HG03025 (cell line): ENCODE measurements at regions not wholly inside any gene's neighbourhood (a gene's known extent, or its start where the extent isn't known, plus 50 kb on each side); places are given as distances from the start of the nearest gene placed in this dataset.

Experiments used
- ATAC-seq: cut with Tn5 transposase; IDR thresholded peaks from one replicate; pipeline ENCODE4 v1.9.1; 2021; ENCODE audit warnings: mild to moderate bottlenecking, moderate library complexity; ENCODE audit not compliant: unreplicated experiment, low FRiP score

DNA sequence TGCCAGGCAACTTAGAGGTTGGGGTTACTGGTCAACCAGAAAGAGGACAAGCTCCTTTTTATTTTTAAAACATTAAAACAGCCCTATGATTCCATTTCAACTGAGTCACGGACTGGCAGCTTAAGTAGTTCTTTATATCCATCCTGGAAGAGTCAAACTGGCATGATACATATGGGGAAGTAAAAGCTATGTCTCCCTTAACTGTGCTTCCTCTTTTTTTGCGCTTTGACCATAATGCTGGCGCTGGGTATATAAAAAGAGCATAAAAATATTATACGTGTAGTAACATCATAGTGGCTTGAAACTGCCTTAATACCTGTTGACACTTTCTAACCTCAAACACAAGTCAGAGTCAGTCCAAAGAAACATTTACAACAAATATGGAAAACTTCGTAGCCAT, 274.4 kb downstream of the CSNK1G3 start:
- no peak for ATAC-seq

DNA sequence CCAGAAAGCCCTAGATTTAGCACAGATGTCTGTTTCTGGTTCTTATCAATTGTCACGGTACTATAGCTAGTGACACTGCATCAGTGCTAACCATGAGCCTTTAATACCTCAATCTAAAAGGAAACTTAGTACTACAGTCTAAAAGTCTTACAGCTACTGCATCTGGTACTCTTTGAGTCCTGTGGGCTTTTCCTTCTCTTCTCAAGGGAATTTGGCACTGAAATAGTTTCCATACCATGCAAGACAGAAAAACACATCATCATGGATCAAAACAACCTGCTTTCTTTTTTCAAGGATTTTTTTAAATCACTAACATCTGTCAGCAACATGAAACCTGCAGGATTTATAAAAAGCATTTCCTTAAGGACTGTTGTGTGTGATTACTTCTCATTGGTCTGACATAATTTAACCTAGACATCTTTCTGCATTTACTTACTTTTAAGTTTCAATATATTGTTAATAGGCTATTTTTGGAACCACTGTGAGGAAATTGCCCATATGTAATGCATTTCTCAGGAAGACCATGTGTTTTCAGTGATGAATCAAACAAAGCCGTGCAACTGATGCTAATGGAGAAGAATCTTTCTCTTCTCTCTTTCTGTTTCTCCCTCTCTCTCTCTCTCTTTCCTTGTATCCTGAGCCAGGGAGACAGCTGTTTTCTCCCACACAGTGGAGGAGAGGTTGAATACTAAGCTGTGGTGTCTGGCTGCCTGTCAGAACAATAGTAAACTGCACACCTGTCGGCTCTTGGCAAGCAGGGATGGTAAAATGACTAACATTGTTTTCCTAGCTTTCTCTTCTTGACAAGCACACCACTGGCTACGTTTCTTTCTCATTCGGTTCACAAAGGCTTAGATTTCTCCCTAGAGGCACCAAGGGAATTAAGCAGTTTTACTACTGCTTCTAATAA, 273.4 kb downstream of the CSNK1G3 start:
- no peak for ATAC-seq

DNA sequence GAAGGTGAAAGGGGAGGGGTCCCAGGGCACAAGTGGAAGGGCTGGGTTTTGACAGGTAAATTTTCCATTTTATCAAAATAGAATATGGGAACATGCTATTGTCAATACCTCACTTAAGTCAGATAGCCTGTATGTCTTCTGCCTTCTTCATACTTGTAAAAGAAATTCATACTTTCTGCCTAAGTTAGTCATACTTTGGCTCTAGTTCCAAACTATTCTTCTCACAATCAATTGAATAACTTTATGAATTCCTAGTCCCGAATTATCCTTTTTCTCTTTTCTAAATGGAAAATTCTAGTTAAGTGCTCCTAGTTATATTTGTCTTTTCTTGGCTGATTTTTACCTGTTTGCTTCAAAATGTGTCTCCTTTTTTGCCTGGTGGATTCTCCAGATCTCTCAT, 271.4 kb downstream of the CSNK1G3 start:
- ATAC-seq: no peak

DNA sequence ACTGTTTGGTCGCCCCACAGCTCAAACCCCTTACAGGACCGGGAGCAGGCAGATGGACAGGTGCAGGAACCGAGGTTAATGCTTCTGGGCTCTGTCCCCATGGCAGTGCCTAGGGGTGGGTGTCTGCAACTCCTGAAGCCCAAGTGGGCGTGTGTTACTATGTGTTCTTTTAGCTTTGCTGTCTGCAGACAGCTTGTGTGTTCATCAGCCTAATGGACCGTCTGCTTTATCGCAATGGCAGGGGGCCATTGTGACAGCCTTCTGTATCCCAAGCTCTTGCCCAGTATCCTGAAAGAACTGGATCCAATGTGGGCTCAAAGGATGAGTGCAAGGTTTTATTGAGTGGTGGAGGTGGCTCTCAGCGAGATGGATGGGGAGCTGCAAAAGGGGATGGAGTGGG, 266.7 kb downstream of the CSNK1G3 start:
- ATAC-seq: no peak

DNA sequence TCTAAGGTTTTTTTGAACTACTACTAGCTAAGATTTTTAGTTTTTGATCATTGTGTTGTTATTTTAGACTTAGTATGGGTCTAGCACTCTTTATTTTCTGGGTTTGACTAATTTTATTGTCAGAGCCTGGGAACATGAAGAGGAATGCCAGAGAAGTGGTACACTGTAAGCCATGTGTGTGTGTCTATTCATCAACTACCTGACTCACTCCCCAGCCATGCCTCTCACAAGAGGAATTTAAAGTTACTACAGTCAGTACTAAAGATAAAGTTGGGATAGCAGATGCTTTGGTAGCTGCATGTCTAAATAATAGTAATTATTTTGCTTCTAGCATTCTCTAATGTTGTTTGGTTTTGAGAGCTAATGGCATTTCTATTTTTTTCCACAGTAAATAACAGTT, 264.8 kb downstream of the CSNK1G3 start:
- ATAC-seq: no peak

DNA sequence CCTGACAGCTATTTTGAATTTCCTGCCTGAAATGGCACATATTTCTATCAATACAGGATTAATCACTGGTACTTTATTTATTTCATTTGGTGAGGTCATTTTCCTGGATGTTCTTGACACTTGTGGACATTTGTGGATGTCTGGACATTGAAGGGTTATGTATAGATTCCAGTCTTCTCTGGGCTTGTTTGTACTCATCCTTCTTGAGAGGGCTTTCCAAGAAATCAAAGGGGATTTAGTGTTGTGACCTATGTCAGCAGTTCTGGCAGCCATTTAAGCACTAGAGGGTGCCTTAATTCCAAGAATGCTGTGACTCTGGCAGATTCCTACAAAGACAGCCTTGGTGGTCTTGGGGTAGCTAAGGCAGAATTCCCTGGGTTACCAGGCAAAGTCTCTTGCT, 259.7 kb downstream of the CSNK1G3 start:
- no peak for ATAC-seq

DNA sequence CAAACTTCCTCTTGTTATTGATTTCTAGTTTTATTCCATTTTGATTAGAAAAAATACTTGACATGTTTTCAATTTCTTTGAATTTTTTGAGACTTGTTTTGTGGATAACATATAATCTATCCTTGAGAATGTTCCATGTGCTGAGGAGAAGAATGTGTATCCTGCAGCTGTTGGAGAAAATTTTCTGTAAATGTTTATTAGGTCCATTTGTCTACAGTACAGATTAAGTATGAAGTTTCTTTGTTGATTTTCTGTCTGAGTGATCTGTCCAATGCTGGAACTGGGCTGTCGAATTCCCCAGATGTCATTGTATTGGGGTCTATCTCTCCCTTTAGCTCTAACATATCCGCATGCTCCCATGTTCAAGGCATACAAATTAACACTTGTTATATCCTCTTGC, 251.2 kb downstream of the CSNK1G3 start:
- ATAC-seq: no peak

DNA sequence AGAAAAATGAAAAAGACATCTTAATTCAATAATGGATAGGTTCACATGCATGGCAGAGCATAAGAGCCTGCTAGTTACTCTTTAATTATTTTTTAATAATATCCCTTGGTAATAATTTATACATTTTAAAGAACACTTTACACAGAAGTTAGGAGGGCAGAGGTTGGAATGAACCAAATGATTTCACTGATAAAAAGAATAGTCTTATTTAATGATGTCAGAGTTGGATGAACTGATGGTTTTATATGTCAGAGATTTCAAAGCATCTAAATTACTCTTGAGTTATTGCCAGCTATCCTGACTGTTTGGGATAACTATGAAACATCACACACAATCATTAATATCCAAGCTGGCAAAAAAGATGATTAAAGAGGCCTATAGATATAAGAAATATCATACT, 244.8 kb downstream of the CSNK1G3 start:
- no peak for ATAC-seq

DNA sequence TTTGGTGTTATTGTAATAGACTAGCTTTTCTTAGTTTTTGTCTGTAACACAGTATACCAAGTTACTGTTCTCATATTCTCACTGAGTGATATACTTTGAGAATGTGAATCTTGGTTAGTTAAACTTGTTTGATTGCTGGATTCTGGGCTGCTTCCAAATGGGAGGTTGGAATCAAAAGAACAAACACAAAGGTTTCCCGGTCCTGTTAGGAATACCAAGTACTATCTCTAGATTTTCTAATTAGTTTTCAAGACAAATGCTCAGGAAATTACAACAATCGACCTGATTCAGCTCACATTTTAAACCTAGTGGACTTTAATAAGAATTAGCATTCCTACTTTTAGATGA, 244.3 kb downstream of the CSNK1G3 start:
- ATAC-seq: no peak

DNA sequence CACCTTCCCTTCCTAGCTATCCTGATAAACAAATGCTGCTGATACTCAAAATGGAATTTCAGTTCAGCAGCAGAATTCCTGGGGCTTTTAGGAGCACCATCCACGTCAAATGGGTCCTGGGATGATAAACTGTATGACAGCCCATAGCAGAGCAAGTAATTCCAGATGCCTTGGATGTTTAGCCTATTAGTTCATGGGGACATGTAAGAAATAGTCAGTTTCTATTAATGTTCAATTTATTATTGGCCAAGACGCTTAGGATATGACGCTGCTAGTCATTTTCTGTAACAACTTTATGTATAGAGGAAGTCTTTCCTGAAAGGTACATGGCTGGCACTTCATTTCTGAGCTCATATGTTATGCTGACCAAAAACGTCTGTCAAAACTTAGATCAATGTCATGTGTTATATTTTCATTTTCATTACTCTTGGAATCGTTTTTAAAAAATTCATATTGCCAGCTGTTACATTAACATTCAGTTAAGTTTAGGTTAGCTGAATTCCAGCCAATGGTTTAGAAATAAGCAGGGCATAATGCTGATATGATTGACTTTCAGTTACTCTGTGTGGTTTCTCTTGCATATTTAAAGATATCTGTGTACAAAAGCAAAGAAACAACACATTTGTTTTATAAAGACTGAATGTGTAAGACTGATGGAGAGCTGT, 243.8 kb downstream of the CSNK1G3 start:
- no peak for ATAC-seq

DNA sequence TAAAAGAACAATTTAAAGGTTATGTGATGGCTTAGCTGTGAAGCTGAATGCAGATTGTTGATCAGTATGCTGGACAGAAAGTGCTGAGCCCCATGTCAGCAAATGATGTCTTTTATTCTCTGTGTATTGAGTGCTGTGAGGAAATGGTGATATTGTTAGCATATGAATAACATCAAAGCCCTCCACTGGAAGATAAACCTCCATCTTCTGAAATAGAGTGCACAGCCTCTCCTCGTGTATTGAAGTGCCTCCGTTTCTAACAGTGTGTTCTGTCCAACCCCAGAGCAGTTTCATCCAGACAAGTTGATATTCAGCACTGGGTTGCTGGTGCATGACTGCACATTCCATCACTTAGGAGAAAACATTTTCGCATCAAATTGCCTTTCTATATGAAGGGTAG, 242.9 kb downstream of the CSNK1G3 start:
- no peak for ATAC-seq

DNA sequence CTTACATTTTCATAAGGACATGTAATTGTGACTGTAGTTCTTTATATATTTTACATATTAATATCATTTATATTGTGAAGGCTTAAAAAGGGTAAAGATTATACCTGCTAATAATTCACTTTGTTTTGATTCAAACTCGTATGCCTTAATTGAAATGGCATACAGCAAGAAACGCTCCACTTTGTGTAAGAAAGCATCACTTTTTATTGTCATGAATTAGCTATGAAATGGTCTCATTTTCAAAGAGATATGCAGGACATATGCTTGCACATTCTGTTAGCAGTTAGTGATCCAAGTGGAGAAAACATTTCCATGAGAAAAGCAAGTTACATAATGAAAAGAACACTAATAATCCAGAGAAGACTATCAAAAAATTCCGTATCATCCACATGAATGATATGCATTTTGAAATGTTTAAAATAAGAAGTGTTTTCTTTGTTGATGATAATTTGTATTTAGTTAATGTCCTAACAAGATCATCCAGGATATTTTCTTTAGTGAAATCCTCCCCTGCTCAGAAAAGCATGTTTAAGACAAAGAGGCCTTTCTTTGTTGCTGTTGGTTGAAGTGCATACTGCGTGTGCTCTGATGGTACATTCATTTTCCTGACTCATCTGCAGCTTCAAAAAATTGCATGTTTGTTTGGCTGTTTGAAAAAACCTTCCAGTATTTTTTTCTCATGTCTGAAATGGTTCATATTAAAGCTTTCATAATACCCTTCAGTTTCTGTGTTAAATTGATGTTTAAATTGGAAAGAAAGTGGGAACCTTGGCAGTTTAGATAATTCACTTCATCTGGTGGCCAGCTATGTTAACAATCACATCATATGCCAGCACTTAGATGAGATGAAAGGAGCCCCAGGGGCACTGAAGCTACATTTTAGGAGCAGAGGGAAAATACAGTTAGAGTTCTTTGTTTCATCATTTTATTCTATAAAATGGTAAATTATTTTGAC, 242.2 kb downstream of the CSNK1G3 start:
- no peak for ATAC-seq

DNA sequence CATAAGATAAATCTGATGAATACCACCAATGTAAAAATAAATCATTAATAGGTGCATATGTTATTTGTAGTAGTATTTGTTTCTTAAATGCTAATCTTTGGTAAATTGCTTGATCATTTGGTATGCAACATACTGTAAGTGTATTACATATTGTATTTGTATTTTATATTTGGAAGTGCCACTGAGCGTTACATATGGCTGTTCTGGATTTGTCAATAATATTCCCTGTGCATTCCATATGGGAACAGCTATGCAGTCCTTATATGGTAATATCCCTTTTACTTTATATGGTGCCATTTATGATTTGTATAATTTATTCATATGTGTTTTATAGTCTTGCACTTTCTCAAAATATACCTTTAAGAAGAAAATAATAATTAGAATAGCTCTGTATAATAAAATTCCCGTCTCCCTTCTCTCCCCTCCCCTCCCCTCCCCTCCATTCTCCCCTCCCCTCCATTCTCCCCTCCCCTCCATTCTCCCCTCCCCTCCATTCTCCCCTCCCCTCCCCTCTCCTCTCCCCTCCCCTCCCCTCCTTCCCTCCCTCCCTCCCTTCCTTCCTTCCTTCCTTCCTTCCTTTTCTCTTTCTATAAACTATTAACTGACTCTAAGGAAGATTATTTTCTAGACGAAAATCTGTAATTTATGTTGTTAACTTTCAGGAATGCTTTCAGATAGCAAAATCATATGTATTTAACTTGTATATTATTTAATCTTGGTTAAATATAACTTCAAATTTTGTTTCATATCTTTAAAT, 241.4 kb downstream of the CSNK1G3 start:
- ATAC-seq: no peak

DNA sequence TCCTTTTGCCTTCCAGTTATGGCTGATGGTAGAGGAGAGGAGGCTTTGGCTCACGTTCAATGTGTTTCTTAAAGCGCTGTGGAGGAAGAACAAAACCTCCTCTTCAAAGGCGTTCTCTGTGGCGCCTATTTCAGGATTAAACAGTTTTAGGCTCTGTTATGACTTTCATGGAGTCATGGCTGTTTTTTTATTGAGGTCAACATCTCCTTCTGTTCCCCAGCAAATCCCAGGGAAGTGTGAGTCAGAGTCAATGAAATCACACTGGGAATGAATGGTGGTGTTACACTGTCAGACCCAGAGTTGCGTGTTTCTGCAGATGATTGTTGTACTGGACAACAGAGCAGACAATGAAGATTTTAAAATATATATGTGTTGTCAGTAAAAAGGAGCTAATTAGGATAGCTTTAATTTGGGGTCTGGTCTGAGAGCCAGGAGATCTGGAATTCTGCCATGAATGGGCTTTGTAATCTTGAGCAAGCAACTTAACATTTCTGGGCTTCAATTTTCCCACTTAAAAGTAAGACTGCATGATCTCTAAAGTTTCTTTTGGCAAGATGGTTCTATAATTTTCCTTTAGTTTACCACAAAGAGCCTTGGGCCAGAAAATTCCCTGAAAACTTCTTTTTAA, 240.7 kb downstream of the CSNK1G3 start:
- ATAC-seq: no peak

DNA sequence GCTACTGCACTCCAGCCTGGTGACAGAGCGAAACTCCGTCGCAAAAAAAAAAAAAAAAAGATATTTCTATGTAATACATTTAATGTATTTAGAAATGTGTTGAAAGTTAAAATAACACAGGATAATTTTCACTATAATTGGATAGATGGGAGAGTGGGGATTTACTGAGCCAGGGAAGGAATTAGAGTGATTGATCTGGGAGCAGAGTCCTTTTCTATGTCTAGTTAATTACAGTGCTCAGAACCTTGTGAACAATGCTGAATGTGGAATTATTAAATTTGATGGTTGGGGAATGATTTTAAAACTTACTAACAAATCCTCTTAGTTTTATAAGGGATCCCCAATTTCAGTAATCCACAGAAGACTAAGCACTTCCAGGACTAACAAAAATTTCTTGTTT, 239.7 kb downstream of the CSNK1G3 start:
- no peak for ATAC-seq

DNA sequence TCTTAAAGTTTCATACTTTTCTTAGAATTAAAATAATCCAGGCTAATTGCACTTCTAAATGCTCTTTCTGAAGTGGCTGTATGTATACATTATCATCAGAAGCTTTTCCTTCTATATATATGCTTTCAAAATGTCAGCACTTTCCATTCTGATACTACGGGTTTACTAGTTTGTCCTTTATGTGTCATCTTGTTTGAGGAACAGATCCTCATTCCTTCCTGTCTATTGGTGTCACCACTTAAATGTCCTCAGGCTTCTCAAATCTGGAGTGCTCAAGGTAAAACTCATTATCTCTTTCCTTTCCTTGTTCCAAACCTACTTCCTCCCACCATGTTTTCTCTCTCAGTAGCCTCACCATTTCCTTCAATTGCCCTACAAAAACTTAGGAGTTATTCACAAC, 236.3 kb downstream of the CSNK1G3 start:
- no peak for ATAC-seq

DNA sequence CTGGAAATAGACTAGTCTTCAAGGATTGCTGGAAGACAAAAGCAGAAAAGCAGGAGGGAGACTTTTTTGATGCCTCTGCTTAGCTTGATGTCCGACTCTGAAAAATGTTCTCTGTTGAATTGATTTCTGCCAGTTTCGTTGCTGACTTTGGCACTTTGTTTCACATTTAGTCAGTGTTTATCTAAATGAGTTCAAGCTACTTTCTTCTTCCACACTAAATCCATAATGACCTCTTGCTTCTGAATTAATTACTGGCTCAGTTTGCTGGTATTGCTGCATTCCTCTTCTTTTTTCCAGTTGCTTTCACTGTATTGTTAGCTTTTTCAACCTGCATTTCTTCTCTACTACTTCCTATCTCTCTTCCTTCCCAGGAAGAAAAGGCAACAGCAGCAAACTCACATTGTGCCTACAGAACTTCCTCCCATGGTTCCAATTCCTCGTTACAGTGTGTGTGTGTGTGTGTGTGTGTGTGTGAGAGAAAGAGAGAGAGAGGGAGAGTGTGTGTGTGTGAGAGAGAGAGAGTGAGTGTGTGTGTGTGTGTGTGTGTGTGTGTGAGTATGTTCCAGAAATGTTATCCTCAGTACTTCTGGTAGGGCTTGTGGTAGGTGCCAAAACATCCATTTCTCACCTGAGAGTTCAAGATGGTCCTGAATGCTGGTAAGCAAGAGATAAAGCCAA, 234.8 kb downstream of the CSNK1G3 start:
- no peak for ATAC-seq

DNA sequence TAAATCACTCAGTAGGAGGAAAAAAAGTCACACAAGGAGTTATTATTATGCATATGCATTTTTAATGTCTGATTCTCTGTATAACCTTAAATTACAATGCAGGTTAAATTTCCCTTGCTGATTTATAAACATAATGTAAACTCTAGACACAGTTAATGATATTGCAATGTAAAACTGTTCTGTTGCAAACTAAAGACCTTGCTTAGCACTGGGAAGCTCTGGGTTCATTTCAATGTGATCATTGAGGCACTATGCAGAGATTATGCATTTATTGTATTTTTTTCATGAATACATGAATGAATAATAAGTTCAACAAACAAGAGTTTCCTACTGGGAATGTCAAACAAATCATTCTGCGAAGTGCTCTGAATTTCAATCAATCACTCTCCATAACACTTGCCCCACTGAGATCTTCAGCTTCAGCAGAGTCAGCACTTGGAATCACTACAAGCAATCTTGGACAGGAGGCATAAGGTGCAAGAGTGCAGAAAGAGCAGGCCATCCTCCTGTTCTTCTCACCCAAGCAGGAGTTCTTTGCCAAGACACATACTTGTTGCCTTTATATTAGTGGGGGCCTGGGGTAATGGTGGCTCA, 232.1 kb downstream of the CSNK1G3 start:
- ATAC-seq: no peak

DNA sequence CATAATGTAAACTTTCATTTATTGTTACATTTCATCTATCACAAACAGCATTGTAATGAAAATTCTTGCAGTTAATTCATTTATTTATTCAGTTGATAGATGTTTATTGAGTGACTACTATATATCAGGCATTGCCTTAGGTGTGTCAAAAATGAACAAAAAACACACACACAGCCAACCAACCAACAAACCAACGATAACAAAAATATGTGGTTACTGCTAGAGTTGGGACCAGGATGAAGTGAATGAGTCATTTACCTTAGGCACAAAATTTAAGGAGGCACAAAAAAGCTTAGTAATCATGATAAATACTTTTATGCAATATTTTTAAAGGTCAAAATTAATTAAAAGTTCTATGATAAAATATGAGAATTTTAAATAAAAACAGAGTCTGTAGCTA, 223.4 kb downstream of the CSNK1G3 start:
- ATAC-seq: no peak
